GM12865 (cell line): ENCODE measurements at regions not wholly inside any gene's neighbourhood (a gene's known extent, or its start where the extent isn't known, plus 50 kb on each side); places are given as distances from the start of the nearest gene placed in this dataset.

Source experiments
- DNase-seq: peaks from one replicate; pipeline ENCODE4 v3.0.0; 2010; ENCODE audit warnings: low read depth
- H3K4me3 ChIP-seq: 2 replicates; pipeline ENCODE4 v1.5.1; 2011; ENCODE audit warnings: mild to moderate bottlenecking, low read depth, low read length, control low read depth
- TF ChIP-seq, protein P1 (sequence below): IDR thresholded peaks from 2 replicates; pipeline ENCODE4 v1.5.1; 2011; ENCODE audit warnings: low read length, control low read depth, low read depth, inconsistent platforms; ENCODE audit not compliant: insufficient read depth; ENCODE audit errors: missing control alignments

DNA sequence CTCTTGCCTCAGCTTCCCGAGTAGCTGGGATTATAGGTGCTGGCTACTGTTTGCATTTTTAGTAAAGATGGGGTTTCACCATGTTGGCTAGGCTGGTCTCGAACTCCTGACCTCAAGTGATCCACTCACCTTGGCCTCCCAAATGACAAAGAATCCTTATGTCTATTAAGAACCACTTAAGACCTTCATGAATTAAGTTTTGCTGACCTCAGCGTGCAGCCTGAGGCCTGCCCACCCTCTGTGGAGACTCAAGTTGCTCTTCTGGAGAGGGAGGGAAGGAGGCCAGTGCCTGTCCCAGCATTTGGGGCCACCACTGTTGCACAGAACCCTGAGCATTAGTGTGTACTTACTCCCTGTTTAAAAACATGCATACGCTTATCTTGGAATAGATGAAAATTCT, 313.3 kb downstream of the FGF9 start:
- TF ChIP-seq, protein P1, sequence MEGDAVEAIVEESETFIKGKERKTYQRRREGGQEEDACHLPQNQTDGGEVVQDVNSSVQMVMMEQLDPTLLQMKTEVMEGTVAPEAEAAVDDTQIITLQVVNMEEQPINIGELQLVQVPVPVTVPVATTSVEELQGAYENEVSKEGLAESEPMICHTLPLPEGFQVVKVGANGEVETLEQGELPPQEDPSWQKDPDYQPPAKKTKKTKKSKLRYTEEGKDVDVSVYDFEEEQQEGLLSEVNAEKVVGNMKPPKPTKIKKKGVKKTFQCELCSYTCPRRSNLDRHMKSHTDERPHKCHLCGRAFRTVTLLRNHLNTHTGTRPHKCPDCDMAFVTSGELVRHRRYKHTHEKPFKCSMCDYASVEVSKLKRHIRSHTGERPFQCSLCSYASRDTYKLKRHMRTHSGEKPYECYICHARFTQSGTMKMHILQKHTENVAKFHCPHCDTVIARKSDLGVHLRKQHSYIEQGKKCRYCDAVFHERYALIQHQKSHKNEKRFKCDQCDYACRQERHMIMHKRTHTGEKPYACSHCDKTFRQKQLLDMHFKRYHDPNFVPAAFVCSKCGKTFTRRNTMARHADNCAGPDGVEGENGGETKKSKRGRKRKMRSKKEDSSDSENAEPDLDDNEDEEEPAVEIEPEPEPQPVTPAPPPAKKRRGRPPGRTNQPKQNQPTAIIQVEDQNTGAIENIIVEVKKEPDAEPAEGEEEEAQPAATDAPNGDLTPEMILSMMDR: no peak
- H3K4me3 ChIP-seq: no peak overlapping the region
- no peak for DNase-seq

DNA sequence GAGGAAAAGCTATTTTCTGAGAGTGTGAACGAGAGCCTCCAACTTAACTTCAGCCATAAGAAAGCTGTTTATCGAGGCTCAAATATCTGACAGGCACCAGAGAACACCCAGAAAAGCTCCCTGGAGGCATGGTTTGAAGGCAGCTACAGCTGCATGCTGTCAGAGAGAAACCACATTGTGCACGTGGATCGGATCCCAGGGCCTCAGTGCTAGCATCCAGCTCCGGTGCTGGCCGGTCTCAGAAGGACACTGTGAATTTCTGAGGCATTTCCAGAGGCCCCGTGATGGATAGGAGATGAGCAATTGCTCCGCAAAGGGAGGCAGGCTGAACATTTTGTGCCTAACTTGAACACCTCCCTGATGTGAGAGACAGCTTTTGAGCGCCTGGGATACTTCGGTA, 315.7 kb downstream of the FGF9 start:
- DNase-seq: no peak
- TF ChIP-seq, protein P1: no peak
- H3K4me3 ChIP-seq: no peak overlapping the region

DNA sequence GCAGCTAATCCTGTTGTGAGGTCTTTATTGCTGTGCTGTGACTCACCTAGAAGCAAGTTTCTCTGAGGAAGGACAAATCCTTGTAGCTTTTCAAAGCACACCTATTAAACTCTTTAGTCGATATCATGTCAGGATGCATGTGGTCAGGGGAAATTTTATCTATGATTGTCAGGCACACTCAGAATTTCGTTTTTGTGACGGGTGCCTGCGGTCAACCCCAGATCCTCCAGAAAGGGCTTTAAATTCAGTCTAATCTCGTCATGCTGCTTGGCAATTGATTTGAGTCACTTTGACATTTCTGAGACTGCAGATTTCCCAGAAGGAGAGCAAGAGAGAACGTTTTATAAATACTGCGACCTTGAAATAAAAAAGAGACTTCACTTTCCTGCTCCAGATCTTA, 316.9 kb downstream of the FGF9 start:
- H3K4me3 ChIP-seq: no peak overlapping the region
- TF ChIP-seq, protein P1: no peak
- peak; percentile 59 for DNase-seq

DNA sequence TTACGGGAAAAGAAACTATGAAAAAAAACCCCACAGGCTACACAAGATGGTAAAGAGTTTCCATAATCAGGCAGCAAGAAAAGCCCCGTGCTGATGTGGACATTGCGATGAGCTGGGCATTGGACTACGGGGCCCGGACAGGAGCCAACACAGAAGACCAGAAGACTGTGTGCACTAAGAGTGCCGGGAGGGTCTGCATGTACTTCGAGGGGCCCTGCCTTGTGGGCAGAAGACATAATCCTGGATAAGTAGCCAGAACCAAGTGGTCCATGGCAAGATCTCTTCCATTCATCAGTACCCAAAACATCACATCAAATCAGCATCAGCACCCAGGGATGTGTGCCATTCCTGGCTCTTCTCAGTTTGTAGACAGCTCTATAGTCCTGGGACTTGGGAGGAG, 317.8 kb downstream of the FGF9 start:
- TF ChIP-seq, protein P1: no peak
- no peak for DNase-seq
- no peak overlapping the region for H3K4me3 ChIP-seq

DNA sequence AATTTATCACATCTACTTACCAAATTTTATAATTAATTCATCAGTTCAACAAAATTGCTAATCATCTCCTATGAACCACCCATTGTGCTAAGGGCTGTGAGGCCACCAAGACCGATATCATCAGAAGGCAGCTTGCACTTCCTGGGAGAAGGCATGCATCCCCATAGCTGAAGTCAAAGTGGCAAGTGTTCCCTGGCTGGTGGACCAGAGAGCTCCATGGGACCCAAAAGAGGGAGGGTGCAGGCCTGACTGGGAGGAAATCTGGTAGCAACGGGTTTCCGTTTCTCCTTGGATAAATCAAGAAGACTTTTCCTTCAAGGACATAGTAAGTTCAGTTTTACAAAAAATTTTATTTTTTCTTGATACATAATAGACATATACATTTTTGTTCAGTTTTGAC, 325.2 kb downstream of the FGF9 start:
- H3K4me3 ChIP-seq: no peak overlapping the region
- TF ChIP-seq, protein P1: no peak
- DNase-seq: no peak

DNA sequence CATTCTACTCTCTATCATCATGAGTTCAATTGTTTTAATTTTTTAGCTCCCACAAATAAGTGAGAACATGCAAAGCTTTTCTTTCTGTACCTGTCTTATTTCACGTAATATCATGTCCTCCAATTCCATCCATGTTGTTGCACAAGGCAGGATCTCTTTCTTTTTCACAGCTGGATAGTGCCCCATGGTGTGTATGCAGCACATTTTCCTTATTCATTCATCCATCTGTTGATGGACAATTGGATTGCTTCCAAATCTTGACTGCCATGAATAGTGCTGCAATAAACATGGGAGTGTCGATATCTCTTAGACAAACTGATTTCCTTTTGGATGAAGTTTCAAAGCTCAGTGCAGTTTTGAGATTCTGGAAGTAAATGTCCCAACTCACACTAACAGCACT, 326.9 kb downstream of the FGF9 start:
- TF ChIP-seq, protein P1: no peak
- no peak overlapping the region for H3K4me3 ChIP-seq
- no peak for DNase-seq

DNA sequence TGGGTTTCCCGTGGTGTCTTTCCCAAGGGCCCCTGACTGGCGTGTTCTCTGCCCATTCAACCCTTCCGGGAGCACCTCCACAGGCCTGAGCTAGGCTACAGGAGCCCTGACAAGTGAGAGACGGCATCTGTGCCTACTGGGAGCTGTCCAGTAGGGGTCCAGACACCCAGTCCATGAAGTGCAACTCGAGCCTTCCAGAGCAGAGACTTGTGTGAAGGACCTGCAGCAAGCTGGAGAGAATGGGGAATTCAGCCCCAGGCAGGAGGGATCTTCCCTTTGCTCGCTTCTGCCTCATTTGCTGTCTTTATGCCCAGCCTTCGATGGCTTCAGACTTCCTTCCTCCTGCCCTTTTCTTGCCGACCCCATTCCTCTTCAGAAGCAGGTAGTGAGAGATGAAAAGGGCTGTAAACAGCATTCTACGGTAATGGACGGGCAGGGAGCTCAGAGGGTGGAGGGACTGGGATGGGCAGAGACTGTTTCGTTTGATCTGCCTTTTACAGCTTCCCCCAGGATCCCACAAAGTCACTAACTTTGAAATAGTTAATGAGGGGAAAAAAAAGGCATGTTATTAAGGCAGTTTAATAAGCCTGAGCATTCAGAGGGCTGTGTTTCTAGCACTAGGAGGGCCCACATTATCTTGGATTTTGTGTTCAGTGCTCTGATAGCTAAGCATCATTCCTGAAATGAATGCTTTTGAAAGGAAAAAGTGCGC, 327.6 kb downstream of the FGF9 start:
- TF ChIP-seq, protein P1: no peak
- no peak for DNase-seq
- no peak overlapping the region for H3K4me3 ChIP-seq
